Endothelial cell of umbilical vein (primary cell): ENCODE measurements at regions not wholly inside any gene's neighbourhood (a gene's known extent, or its start where the extent isn't known, plus 50 kb on each side); places are given as distances from the start of the nearest gene placed in this dataset.

Source experiments
- BruUV-seq: library from RNA; stranded (reverse); fragments of 400-500 nt; replicated peaks from 2 replicates; lab custom pipeline; 2021; lab: Mats Ljungman, UMichigan
- CTCF ChIA-PET: fragments of 300-600, 350-600 bp; sonication (Branson Sonifier 250); formaldehyde crosslinking; loops from one replicate; lab custom pipeline; 2021; ENCODE audit warnings: antibody characterized with exemption, inconsistent platforms; lab: Charles Lee
- POLR2A ChIA-PET: fragments of 300-600, 350-600 bp; sonication (Branson Sonifier 250); formaldehyde crosslinking; loops from one replicate; lab custom pipeline; 2021; ENCODE audit warnings: antibody characterized with exemption, inconsistent platforms; lab: Charles Lee
- DNase-seq: peaks from one replicate; pipeline ENCODE4 v3.0.0-alpha.2; 2011; ENCODE audit warnings: low read depth, low spot score
- FAIRE-seq: peaks from 2 replicates; lab custom pipeline; 2011; peaks lifted over from hg19 to GRCh38; lab: Jason Lieb, UNC
- H2AFZ ChIP-seq: 2 replicates; pipeline ENCODE4 v1.6.0; 2012; ENCODE audit warnings: low read depth, low read length, control low read depth, inconsistent platforms
- H3K27ac ChIP-seq: 2 replicates; pipeline ENCODE4 v1.5.1; 2011; ENCODE audit warnings: low read depth, mild to moderate bottlenecking, control low read depth, low read length, moderate library complexity; ENCODE audit not compliant: insufficient read depth
- H3K27me3 ChIP-seq, 2 experiments: 2 replicates each; pipeline versions ENCODE4 v1.6.0 to v1.6.1; 2011; ENCODE audit warnings: low read length in 2 of 2, mixed read lengths in 1 of 2; ENCODE audit not compliant: control insufficient read depth in 2 of 2, insufficient read depth in 2 of 2
- H3K36me3 ChIP-seq, 2 experiments: 2 replicates in 1 of 2; 3 replicates in 1 of 2; pipeline ENCODE4 v1.5.1; 2011; ENCODE audit warnings: low read length in 2 of 2, mild to moderate bottlenecking in 1 of 2, moderate library complexity in 1 of 2; ENCODE audit not compliant: control insufficient read depth in 2 of 2, insufficient read depth in 2 of 2; ENCODE audit errors: extremely low read depth in 1 of 2
- H3K4me1 ChIP-seq: 3 replicates; pipeline ENCODE4 v1.5.1; 2011; ENCODE audit warnings: mild to moderate bottlenecking, low read length; ENCODE audit not compliant: control insufficient read depth, insufficient read depth; ENCODE audit errors: extremely low read depth
- H3K4me2 ChIP-seq: 2 replicates; pipeline ENCODE4 v1.6.1; 2011; ENCODE audit warnings: low read length, control low read depth, mixed read lengths; ENCODE audit not compliant: insufficient read depth
- H3K4me3 ChIP-seq, 3 experiments: fragments of 200-600 bp in 1 of 3; sonication (generic), shearing (Covaris generic) in 1 of 3; replicated peaks in 1 of 3; 2 replicates each; pipeline ENCODE4 v1.5.1; 2011 to 2016; ENCODE audit warnings: control low read depth in 3 of 3, low read length in 3 of 3, mild to moderate bottlenecking in 2 of 3, inconsistent platforms in 1 of 3, low read depth in 1 of 3, moderate library complexity in 1 of 3; ENCODE audit not compliant: insufficient read depth in 1 of 3
- H3K79me2 ChIP-seq: 2 replicates; pipeline ENCODE4 v1.6.0; 2012; ENCODE audit warnings: low read length, inconsistent platforms; ENCODE audit not compliant: control insufficient read depth, insufficient read depth
- H3K9ac ChIP-seq: replicated peaks from 2 replicates; pipeline ENCODE3; 2011; ENCODE audit warnings: low read length, control low read depth; ENCODE audit not compliant: insufficient read depth; ENCODE audit errors: extremely low read depth
- H3K9me1 ChIP-seq: replicated peaks from 3 replicates; pipeline ENCODE4 v1.6.0; 2011; ENCODE audit warnings: mild to moderate bottlenecking, low read length; ENCODE audit not compliant: control insufficient read depth, insufficient read depth; ENCODE audit errors: extremely low read depth
- H3K9me3 ChIP-seq: replicated peaks from 2 replicates; pipeline ENCODE4 v1.5.1; 2012; ENCODE audit warnings: low read length, inconsistent platforms; ENCODE audit not compliant: control insufficient read depth, insufficient read depth
- H4K20me1 ChIP-seq: replicated peaks from 2 replicates; pipeline ENCODE3; 2011; ENCODE audit warnings: mild to moderate bottlenecking, low read length; ENCODE audit not compliant: control insufficient read depth, insufficient read depth; ENCODE audit errors: extremely low read depth
- CTCF ChIP-seq, 2 donors: IDR thresholded peaks; 1 replicate in 1 of 2; 2 replicates in 1 of 2; pipeline ENCODE4 v1.5.1; 2011; ENCODE audit warnings: low read length in 2 of 2, mild to moderate bottlenecking in 2 of 2, moderate library complexity in 2 of 2, control low read depth in 1 of 2, inconsistent platforms in 1 of 2, low read depth in 1 of 2; ENCODE audit not compliant: insufficient read depth in 1 of 2; ENCODE audit errors: extremely low read depth in 1 of 2
- EZH2 ChIP-seq: IDR thresholded peaks from 2 replicates; pipeline ENCODE4 v1.6.1; 2012; ENCODE audit warnings: borderline replicate concordance, low read depth, mild to moderate bottlenecking, moderate library complexity, low read length, inconsistent platforms; ENCODE audit not compliant: severe bottlenecking
- FOS ChIP-seq: IDR thresholded peaks from 2 replicates; pipeline ENCODE4 v1.6.1; 2011; ENCODE audit warnings: mild to moderate bottlenecking, low read length, moderate library complexity, borderline replicate concordance; ENCODE audit not compliant: insufficient read depth
- GATA2 ChIP-seq: IDR thresholded peaks from 2 replicates; pipeline ENCODE4 v1.7.0; 2011; ENCODE audit warnings: low read depth, mild to moderate bottlenecking, moderate library complexity, mixed read lengths, low read length; ENCODE audit not compliant: insufficient read length, insufficient read depth
- JUN ChIP-seq: IDR thresholded peaks from 2 replicates; pipeline ENCODE4 v1.6.1; 2011; ENCODE audit warnings: borderline replicate concordance, low read depth; ENCODE audit not compliant: insufficient read length, insufficient read depth
- MAX ChIP-seq: IDR thresholded peaks from 2 replicates; pipeline ENCODE4 v1.6.1; 2011; ENCODE audit not compliant: insufficient read depth, insufficient read length
- MYC ChIP-seq: IDR thresholded peaks from one replicate; pipeline ENCODE4 v1.6.1; 2011; ENCODE audit warnings: mild to moderate bottlenecking, low read depth, low read length
- POLR2A ChIP-seq: IDR thresholded peaks from 2 replicates; pipeline ENCODE4 v1.6.1; 2012; ENCODE audit warnings: low read depth, mild to moderate bottlenecking, control low read depth, low read length
- POLR2AphosphoS5 ChIP-seq: IDR thresholded peaks from 2 replicates; pipeline ENCODE4 v1.6.1; 2012; ENCODE audit warnings: low read depth, mild to moderate bottlenecking, control low read depth, low read length, moderate library complexity; ENCODE audit not compliant: insufficient read depth
- dilution Hi-C: fragments of 300-500 bp; cut with MboI; formaldehyde crosslinking; loops from one replicate; pipeline ENCODE4 v1.15.0; 2019; ENCODE audit warnings: low sequenced_read_pairs; ENCODE audit not compliant: extremely low pct_ligation_motif_present
- intact Hi-C: fragments of 100-400 bp; cut with micrococcal nuclease; formaldehyde crosslinking; loops from one replicate; pipeline ENCODE4 v1.10.0; 2022

GRCh38 chr7:89928451-89928850, 225.8 kb upstream of the STEAP1 start:
- H3K27ac ChIP-seq: no peak overlapping the region
- no peaks in the 10 kb centered on the region for H3K36me3 ChIP-seq
- DNase-seq: no peak
- FAIRE-seq: no peak
- POLR2A ChIA-PET: no interaction called here
- no peaks in the 10 kb centered on the region for H3K9me1 ChIP-seq
- no TSS peak for BruUV-seq
- H3K4me1 ChIP-seq: no peaks in the 10 kb centered on the region
- H3K4me2 ChIP-seq: no peak overlapping the region
- no peaks in the 10 kb centered on the region for H3K27me3 ChIP-seq
- CTCF ChIA-PET: no interaction called here
- dilution Hi-C loops (no loop called here), intact Hi-C loops (no loop called here)
- H4K20me1 ChIP-seq: no peaks in the 10 kb centered on the region
- TF ChIP-seq POLR2A (no peak), FOS (no peak), CTCF (IDR thresholded peaks at IDR 0.05; ENCODE audit: extremely low read depth in 1 of 2, insufficient read depth in 1 of 2, low read depth in 1 of 2, low read length in 2 of 2) (no peak), EZH2 (no peak), MYC (no peak), MAX (no peak), POLR2AphosphoS5 (no peak), JUN (no peak), GATA2 (no peak)
- H3K4me3 ChIP-seq: no peak overlapping the region
- H2AFZ ChIP-seq: no peak overlapping the region
- H3K9ac ChIP-seq: no peak overlapping the region
- no peaks in the 10 kb centered on the region for H3K79me2 ChIP-seq
- H3K9me3 ChIP-seq: no peaks in the 10 kb centered on the region
